HG02852 (cell line): ENCODE measurements at regions not wholly inside any gene's neighbourhood (a gene's known extent, or its start where the extent isn't known, plus 50 kb on each side); places are given as distances from the start of the nearest gene placed in this dataset.
"Not testable (repeated sequence)": the region's sequence is repeated elsewhere in the genome, so short reads cannot be mapped to it uniquely, and the experiment has no call there.

Source experiments
- ATAC-seq: cut with Tn5 transposase; IDR thresholded peaks from one replicate; pipeline ENCODE4 v1.9.1; 2021; ENCODE audit warnings: mild to moderate bottlenecking, moderate library complexity; ENCODE audit not compliant: unreplicated experiment

DNA sequence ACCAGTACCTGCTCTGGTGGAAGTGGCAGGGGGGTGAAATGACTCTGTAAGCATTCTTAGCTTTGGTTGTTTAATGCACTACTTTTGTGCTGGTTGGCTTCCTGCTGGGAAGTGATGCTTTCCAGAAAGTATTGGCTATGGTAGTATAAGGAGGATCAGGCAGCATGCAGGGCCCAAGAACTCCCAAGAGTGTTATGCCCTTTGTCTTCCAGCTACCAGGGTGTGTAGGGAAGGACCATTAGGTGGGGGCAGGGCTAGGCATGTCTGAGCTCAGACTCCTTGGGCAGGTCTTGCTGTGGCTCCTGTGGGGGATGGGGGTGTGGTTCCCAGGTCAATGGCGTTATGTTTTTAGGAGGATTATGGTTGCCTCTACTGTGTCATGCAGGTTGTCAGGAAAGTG is 135.8 kb upstream of the TRPC7 start:
- ATAC-seq: no peak

GRCh38 chr5:136492587-136492986 is 127.2 kb upstream of the TRPC7 start:
- ATAC-seq: no peak

DNA sequence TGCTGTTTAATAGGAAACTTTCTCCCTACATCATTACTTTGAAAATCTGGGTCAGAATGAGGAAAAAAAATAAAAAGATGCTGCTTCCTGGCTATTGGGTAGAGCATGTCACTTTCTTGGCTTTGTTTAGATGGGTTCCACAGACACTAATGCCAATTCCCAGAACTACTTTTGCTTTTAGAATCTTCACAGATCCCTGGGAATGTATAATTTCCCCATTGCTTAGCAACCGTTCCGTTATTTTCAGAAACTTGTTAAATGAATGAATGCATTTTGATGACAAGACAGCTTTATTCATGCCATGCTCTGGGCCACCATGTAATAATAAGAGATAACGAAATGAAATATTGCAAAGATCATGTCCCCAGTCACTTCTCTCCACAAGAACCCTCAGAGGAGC is 126.5 kb upstream of the TRPC7 start:
- ATAC-seq: no peak

DNA sequence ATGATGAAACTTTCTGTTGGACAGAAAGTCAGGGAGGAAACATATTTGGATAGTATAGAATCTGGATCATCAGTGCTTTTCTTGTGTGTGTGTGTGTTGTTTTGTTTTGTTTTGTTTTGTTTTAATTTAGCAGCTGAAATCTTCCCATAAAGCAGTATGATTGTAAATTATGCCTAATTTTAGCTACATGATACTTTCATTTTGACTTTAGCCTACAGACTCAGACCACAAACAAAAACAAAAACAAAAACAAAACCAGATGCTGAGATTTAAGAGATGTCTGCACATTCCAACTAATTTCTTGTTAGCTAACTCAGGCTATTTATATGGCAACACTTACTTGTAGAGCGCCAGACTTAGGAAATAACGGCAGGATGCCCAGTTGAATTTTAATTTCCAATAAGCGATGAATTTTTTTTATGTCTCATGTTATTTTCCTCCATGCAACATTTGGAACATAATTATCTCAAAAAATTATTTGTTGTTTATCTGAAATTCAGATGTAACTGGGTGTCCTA is 119.5 kb upstream of the TRPC7 start:
- ATAC-seq: no peak

DNA sequence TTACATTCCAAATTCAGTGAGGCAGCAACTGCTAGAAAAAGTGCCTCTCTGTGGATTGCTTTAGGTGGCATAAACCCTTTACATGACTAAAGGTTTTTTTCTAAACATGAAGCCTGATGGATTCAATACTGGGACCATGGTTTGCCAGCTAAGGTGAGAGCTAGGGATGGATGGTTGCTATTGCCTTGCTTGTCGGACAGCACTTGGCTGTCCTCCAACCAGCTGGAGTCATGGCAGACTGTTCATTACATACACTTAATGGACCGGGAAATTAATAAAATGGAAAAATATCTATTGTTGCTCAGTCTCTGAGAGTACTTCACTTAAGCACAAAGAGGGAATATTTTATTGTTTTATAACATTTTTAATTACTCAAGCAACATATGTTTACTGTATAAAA is 116.9 kb upstream of the TRPC7 start:
- no peak for ATAC-seq

- no peak for ATAC-seq
Observed at GRCh38 chr5:136474466-136474865, 109.1 kb upstream of the TRPC7 start.

GRCh38 chr5:136467632-136468031 is 102.3 kb upstream of the TRPC7 start:
- no peak for ATAC-seq

GRCh38 chr5:136466041-136466415 is 100.7 kb upstream of the TRPC7 start:
- ATAC-seq: no peak

GRCh38 chr5:136458481-136458880 is 93.1 kb upstream of the TRPC7 start:
- no peak for ATAC-seq

DNA sequence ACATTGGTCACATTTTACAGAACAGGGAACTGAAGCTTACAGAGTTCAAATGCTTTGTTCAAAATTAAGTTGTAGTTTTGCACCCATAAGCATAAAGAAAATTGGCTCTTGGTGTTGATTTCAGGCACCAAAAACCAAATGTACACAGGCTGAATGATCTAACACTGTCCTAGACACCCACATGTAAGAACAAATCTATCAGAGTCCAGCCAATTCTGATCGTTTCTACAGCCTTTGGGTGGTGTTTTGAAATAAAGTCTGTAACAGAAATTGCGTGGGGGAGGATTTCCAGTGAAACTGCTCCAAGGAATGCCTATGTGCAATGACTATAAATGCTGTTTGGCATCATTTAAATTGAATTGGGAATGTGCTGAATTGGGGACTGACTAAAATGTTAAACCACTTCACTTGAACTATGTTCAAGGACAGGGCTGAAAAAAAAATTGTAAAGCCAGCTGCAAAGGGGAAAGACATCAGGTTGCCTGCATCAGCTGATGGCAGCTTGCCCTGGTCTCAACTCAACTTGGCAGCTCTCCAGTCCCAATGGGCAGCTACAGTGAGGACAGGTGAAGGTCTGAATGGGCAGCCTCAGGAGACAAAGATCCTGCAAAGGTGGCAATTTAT is 92.2 kb upstream of the TRPC7 start:
- no peak for ATAC-seq

- ATAC-seq: no peak
Observed at GRCh38 chr5:136455409-136455808, 90.1 kb upstream of the TRPC7 start.

GRCh38 chr5:136453986-136454758 is 88.8 kb upstream of the TRPC7 start:
- no peak for ATAC-seq

GRCh38 chr5:136453199-136453598 is 87.9 kb upstream of the TRPC7 start:
- no peak for ATAC-seq

- ATAC-seq: not testable (repeated sequence)
Observed at GRCh38 chr5:136447576-136447975, 82.2 kb upstream of the TRPC7 start.

- no peak for ATAC-seq
Observed at GRCh38 chr5:136446565-136446964, 81.2 kb upstream of the TRPC7 start.

GRCh38 chr5:136444099-136444498 is 78.8 kb upstream of the TRPC7 start:
- not testable (repeated sequence) for ATAC-seq

GRCh38 chr5:136439367-136439766 is 74.0 kb upstream of the TRPC7 start:
- ATAC-seq: no peak

DNA sequence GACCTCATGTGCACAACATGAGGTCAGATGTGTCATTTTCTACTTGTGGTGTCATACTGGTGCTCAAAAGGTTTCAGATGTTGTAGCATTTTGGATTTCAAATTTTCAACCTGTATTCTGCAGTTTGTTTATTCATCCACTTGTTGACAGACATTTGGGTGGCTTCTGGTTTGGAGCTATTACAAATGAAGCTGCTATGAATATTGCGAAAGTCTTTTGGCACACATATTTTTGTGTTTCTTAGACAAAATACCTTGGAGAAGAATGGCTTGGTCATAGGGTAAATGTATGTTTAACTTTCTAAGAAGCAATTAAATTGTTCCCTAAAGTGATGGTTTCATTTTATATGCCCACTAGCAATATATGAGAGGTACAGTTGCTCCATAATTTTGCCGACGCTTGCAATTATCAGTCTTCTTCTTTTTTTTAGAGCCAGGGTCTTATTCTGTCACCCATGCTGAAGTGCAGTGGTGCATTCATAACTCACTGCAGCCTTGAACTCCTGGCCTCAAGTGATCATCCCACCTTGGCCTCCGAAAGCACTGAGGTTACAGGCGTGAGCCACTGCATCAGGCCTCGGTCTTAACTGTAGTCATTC is 70.7 kb upstream of the TRPC7 start:
- no peak for ATAC-seq

DNA sequence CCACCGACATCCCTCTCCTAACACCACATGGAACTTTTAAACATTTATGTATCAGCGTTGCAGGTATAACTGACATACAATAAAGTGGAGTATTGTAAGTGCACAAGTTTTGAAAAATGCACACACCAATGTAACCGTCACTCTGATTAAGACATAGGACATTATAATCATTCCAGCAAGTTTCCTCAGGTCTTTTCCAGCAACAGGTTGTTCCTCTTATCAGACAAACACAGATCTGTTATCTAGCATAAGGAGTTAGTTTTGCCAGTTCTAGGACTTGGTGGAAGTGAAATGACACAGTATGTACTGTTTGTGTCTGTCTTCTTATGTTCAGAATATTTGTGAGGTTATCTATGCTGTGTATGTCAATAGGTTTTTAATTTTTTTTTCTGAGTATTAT is 69.5 kb upstream of the TRPC7 start:
- ATAC-seq: no peak

DNA sequence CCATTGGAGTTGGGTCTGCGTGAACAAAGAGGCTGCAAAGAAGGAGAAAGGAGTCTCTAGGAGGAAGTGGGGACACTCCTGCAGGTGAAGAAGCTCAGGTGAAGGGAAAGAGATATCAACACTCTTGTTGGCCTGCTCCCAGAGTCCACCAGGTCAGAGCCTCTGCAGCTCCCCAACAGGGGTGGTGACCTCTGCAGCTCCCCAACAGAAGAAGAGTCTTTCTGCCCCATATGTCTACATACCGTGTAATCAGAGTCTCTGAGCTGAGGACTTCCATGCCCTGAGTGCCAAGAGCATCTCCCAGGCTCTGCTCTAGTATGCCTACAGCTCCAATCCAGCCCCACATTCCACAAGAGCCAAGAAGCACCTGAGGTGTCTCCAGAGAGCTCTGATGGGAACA is 67.4 kb upstream of the TRPC7 start:
- no peak for ATAC-seq

GRCh38 chr5:136430081-136430480 is 64.7 kb upstream of the TRPC7 start:
- ATAC-seq: no peak

- ATAC-seq: no peak
Observed at GRCh38 chr5:136427426-136427825, 62.1 kb upstream of the TRPC7 start.
